SIG-M5 treated with dmso at 0.1 percent for 504 hours (cell line): ENCODE measurements at regions not wholly inside any gene's neighbourhood (a gene's known extent, or its start where the extent isn't known, plus 50 kb on each side); places are given as distances from the start of the nearest gene placed in this dataset.
"Not testable (repeated sequence)": the region's sequence is repeated elsewhere in the genome, so short reads cannot be mapped to it uniquely, and the experiment has no call there.

Source experiments
- DNase-seq: peaks from one replicate; lab custom pipeline; 2025; ENCODE audit not compliant: unreplicated experiment; lab: John Stamatoyannopoulos, UW

GRCh38 chr12:31215518-31216232 is 110.3 kb downstream of the SINHCAF start:
- no peak for DNase-seq

DNA sequence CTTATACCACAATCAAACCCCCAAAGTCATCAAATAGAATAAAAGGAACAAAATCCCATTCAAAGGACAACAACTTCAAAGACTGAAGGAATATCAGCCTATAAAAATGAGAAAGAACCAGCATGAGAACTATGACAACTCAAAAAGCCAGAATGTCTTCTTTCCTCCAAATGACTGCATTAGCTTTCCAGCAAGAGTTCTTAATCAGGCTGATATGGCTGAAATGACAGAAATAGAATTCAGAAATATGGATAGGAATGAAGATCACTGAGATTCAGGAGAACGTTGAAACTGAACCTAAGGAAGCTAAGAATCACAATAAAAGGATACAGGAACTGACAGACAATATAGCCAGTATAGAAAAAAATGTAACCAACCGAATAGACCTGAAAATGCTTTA is 109.5 kb downstream of the SINHCAF start:
- DNase-seq, result no peak

GRCh38 chr12:31217356-31218130 is 108.4 kb downstream of the SINHCAF start:
- DNase-seq, result peak; percentile 7

- DNase-seq, result no peak
Observed at GRCh38 chr12:31218203-31219025, 107.5 kb downstream of the SINHCAF start.

DNA sequence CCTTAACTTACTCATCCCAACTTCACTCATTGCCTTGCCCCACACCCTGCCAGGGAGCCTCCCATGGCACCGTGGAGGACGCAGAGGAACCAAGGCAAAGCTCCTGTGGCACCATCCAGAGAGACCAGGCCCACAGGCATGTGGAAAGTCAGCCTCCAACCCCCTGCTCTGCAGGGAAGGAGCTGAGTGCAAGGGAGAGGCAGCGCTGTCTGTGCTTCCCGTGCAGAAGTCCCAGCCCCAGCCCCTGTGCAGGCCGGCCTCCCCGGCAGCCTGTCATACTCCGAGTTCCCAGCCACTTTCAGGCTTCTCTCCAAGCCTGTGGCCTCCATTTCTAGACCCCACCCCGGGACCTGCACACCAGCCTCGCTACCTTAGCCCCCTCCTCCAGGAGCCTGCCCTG is 106.4 kb downstream of the SINHCAF start:
- no peak for DNase-seq

DNA sequence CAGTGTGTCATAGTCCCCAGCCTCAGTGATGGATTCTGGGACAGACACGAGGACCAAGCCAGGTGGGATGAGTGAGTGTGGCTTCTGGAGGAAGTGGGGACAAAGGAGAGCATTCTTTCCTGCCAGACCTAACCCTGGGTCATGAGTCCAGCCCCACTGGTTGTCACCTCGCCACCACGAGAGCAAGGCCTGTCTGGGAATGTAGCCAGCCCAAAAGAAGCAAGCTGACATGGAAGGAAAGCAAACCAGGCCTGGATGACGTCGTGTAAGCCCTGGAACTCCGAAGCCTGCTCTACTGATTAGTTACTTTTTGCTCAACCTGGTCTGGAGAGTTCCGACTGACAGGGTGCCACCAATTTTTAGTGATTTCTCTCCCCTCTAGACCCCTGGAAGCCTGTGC is 105.9 kb downstream of the SINHCAF start:
- DNase-seq, result no peak

- peak; percentile 9 for DNase-seq
Observed at GRCh38 chr12:31220633-31221550, 105.1 kb downstream of the SINHCAF start.

DNA sequence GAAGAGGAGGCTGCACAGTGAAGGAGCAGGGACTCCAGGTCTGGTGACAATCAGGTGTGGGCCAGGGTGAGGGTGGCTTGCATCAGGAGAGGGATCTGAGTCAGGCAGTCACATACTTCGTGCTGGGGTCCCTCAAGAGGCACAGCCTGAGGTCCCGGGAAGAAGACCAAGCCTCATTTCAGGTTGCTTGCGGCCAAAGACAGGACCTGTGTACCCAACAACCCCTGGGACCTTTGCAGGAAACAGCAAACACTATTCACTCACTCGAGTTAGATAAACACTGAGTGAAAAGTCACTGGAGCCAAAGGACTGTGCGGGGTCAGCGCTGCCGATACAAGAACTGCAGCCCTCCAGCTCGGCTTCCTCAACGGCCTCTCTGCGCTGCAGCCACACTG is 104.4 kb downstream of the SINHCAF start:
- DNase-seq, result no peak

GRCh38 chr12:31222620-31223222 is 103.2 kb downstream of the SINHCAF start:
- DNase-seq, result no peak

DNA sequence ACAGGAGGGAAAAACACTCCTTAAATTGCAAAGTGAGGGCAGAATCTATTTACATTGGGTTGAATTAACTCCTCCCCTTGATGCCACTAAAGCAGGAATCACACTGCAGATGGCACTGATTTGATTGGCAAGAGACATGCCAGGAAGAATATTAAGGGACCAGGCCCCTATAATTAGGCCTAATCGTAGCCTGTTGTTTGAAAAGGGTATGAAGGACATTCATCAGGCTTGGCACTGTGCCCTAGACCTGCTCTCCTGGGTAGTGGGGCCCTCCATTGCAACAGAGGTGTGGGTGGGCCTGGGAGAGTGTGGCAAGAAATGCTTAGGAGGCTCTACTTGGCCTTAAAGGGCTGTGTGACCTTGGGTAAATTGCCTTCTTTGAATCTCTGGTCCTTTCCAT is 102.3 kb downstream of the SINHCAF start:
- DNase-seq, result not testable (repeated sequence)

GRCh38 chr12:31224768-31225448 is 101.0 kb downstream of the SINHCAF start:
- DNase-seq, result no peak

- no peak for DNase-seq
Observed at GRCh38 chr12:31225656-31226535, 100.1 kb downstream of the SINHCAF start.

DNA sequence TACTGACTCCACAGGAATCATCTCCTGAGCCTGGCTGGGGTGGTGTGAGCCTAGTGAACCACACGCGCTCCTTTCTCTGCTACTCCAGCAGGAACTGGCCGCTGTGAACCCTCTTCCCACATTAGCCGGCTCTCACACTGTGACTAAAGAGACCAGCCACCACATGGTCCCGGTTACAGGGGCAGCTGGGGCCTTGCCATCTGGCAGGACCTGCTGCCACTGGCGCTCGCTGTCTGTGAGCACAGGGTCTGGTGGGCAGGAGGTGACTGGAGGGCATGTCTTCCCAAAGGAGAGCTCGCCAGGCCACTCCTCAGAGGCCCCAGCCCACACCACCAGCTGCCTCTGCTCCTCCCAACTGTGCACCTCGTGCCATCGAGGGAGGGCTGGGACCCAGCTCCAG is 99.3 kb downstream of the SINHCAF start:
- DNase-seq, result no peak

DNA sequence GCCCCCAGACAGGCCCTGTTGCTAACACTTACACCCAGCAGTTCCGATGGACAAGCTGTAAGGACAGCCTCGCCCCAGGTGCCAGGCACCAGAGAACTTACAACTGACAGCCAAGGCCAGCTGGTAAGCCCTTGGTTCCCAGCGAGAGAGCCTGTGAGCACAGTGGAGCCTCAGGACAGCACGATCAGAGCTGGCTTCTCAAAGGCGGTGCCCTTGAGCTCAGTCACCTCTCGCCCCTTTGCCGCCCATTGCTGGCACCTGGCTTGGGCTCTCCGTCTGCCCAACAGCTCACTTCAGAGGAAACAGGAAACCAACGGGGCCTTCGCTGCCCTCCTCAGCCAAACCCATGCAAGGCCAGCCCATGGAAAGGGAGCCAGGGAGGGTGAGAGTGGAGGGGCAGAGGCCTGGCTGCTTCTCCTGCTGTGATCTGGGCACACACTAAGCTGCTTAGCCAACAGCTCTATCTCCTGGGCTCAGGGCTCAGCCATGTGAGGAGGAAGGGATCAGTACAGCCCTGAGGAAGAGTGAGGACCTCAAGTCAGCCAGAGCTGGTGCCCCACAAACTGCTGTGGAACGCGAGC is 98.5 kb downstream of the SINHCAF start:
- no peak for DNase-seq

- DNase-seq, result no peak
Observed at GRCh38 chr12:31228811-31229792, 96.8 kb downstream of the SINHCAF start.

- no peak for DNase-seq
Observed at GRCh38 chr12:31230004-31230403, 95.9 kb downstream of the SINHCAF start.
